GM21723 (cell line): ENCODE measurements at regions not wholly inside any gene's neighbourhood (a gene's known extent, or its start where the extent isn't known, plus 50 kb on each side); places are given as distances from the start of the nearest gene placed in this dataset.
"Not testable (repeated sequence)": the region's sequence is repeated elsewhere in the genome, so short reads cannot be mapped to it uniquely, and the experiment has no call there.

Source experiments
- ATAC-seq: cut with Tn5 transposase; IDR thresholded peaks from one replicate; pipeline ENCODE4 v1.9.1; 2021; ENCODE audit warnings: mild to moderate bottlenecking, moderate library complexity; ENCODE audit not compliant: unreplicated experiment

- no peak for ATAC-seq
Observed at GRCh38 chr7:85287106-85287825, 100.4 kb upstream of the SEMA3D start.

GRCh38 chr7:85286446-85286845 lies 99.6 kb upstream of the SEMA3D start:
- no peak for ATAC-seq

- no peak for ATAC-seq
Observed at GRCh38 chr7:85285527-85285926, 98.7 kb upstream of the SEMA3D start.

GRCh38 chr7:85275204-85275603 lies 88.3 kb upstream of the SEMA3D start:
- no peak for ATAC-seq

- no peak for ATAC-seq
Observed at GRCh38 chr7:85274454-85274853, 87.6 kb upstream of the SEMA3D start.

GRCh38 chr7:85262891-85263290 lies 76.0 kb upstream of the SEMA3D start:
- no peak for ATAC-seq

- ATAC-seq, result no peak
Observed at GRCh38 chr7:85261336-85261735, 74.5 kb upstream of the SEMA3D start.

GRCh38 chr7:85249787-85250186 lies 62.9 kb upstream of the SEMA3D start:
- not testable (repeated sequence) for ATAC-seq

GRCh38 chr7:85239109-85239508 lies 52.3 kb upstream of the SEMA3D start:
- ATAC-seq, result no peak

GRCh38 chr7:85237721-85238120 lies 50.9 kb upstream of the SEMA3D start:
- ATAC-seq, result no peak
